HG02610 (cell line): ENCODE measurements at regions not wholly inside any gene's neighbourhood (a gene's known extent, or its start where the extent isn't known, plus 50 kb on each side); places are given as distances from the start of the nearest gene placed in this dataset.
"Not testable (repeated sequence)": the region's sequence is repeated elsewhere in the genome, so short reads cannot be mapped to it uniquely, and the experiment has no call there.

Experiments
- ATAC-seq: cut with Tn5 transposase; IDR thresholded peaks from one replicate; pipeline ENCODE4 v1.9.1; 2021; ENCODE audit warnings: mild to moderate bottlenecking, moderate library complexity; ENCODE audit not compliant: unreplicated experiment

DNA sequence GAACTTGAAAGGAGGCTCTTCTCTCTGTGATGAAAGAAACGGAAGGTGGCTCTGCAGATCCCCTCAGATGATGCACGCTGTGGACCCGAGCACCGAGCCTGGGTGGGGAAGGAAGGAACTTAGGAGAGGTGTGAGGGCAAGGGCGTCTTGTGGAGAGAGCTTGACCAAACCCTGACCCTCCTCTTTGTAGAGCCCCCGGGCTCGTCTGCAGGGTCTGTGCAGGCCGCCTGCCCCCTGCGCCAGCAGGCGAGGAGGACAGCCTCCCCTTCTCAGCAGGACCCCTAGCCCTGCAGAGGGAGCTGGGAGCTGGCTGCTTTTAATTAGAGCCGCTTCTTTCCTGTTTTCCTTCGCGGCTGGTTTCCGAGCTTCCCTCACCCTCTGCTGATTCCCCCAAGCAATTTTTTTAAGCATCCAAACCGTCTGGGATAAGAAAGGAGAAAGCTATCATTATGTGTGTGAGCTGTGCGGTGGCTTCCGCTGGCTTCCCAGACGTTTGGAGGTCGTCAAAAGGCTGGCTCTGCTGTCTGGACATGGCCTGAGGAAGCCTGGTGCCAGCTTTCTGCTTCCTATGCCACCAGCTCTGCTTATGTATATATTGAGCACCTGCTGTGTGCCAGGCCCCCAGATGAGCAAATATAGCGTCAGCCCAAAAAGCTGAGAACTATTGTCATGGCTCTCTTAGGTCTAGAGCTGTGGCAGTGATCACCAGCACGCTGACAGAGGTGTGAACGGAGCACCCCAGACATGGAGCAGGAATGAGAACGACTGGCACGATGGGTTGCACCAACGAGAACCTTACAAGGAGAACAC, 160.2 kb upstream of the IRF2BP2 start:
- no peak for ATAC-seq

DNA sequence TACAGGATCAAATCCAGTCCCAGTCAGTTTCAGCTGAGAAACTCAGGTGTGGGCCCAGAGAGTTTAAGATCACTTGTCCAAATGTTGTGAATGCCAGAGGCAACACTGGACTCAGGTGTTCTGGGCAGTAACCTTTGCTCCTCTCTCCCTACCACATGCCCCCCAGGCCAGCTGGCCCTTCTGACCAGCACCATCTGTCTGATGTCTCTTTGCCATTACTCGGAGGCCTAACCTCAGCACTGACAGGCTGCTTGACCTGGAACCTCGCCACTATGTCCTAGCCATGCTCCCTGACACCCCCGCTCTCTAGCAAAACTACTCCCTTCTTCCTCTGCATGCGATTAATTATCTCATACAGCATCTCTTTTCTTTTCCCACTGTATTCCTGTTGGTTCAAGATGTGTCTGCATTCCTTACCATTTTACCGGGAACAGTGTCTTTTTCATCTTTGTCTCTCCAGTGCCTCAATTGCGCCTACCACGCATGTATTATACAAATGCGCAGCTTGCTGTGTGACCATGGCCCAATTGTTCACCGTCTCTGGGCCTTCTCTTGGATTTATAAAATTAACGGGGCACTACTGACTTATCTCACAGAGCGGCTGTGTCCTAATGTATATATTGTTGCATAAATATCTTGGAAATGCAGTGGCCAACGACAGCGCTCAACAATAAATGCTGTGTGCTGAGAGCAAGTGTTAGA, 159.5 kb upstream of the IRF2BP2 start:
- no peak for ATAC-seq

DNA sequence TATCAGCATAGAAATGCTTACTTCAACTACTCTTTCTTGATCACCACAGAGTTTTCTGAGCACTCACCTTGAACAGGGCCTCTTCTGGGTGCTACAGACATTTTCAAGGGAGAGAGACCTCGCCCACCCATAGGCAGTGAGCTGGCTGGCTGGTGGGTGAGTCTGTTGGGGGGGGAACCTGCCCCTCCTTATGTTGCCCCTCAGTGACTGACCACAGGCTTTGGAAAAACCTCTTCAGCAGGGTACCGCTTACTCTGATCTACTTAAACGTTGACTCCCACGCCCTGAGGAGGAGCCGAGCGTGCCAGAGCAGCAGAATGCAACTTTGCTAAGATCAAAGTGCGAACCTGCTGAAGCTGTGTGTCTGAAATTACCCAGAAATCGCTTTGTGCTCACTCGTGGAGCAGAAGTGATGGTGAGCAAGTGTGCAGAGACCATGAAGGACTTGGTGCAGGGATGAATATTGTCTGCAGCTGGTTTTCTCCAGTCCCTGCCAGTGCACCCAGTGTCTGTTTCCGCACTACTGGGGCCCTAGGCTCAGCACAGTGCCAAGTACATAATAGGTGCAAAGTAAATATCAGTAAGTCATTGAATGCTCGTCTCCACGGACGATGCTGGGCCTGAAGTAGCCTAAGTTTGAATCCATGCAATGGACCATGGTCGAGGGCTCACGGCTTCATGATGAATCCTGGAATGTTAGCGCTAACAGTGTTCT, 158.7 kb upstream of the IRF2BP2 start:
- ATAC-seq: no peak

DNA sequence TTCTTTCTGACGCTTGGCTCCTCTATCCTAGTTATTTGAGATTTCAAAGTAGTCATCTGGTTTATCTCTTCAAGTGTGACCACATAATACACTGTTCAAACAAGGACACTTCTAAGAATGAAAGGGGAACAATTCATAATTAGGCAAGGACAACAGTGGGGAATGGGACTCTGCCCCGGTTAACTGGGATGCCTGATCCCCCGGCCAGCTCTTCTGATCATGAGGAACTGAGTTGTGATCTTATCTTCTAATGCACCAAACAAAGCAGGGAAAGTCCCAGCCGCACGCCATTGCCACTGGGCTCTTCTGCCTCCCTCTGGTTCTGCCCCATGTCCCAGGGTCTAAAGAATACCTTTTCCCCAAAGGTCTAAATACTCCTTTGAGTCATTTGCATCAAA, 158.2 kb upstream of the IRF2BP2 start:
- no peak for ATAC-seq

DNA sequence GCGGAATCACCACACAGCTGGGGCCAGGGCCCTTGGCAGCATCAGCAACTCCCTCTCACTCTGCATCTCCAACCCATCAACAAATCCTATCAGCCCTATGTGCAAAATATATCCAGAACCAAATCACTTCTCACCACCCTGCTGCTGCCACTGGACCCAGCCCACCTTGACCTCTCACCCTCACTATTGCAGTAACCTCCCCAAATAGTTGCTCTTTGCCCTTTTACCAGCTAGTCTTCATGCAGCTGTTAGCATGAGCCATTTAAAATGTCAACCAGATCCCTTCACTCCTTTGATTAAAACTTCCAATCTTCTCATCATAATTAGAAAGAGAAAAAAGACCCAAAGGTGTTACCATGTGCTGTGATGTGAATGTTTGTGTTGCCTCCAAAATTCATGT, 155.7 kb upstream of the IRF2BP2 start:
- no peak for ATAC-seq

DNA sequence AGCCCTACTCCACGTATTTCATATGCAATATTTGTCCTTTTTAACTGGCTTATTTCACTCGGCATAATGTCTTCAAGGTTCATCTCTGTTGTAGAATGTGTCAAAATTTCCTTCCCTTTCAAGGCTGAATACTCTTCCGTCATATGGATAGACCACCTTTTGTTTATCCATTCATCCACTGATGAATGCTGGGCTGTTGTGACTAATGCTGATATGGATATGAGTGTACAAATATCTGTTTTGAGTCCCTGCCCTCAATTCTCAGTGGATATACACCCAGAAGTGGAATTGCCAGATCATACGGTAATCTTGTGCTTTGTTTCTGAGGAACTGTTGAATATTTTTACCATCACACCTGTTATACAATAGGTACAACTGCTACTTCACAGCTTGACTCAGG, 155.2 kb upstream of the IRF2BP2 start:
- no peak for ATAC-seq

DNA sequence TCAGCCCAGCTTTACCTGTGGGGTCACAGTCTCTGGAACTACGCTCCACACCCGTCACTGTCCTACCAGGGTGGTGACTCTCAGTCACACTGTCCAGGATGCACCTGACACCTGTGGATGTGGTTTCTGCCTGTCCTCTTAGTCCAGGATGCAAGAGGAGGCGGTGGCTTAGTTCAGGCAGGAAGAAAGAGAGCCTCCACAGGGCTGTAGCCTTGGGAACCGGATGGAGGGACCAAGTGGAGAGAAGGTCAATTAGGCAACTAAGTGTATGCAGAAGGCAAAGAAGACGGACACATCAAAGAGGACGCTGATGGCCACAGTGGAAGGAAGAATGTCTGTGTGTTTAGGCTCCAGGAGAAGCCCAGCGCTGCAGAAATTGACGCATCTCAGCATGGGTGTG, 153.9 kb upstream of the IRF2BP2 start:
- ATAC-seq: no peak

DNA sequence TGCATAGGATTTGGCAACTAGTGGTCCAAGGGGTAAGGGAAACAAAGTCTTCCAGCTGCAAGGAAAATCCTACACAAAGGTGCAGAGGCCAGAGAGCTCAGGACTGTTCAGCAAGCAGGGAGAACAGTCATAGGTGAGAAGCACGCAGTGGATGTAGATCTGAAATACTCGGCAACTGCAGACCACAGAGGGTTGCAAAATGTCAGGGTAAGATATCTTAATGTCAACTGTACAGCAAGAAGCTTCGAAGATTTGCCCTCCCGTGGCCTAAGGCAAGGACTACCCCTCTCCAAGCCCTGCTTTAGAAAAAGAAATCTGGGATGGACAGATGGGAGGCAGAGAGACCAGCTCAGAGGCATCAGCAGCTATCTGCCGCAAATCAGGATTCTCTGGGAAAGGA, 153.4 kb upstream of the IRF2BP2 start:
- ATAC-seq: no peak

DNA sequence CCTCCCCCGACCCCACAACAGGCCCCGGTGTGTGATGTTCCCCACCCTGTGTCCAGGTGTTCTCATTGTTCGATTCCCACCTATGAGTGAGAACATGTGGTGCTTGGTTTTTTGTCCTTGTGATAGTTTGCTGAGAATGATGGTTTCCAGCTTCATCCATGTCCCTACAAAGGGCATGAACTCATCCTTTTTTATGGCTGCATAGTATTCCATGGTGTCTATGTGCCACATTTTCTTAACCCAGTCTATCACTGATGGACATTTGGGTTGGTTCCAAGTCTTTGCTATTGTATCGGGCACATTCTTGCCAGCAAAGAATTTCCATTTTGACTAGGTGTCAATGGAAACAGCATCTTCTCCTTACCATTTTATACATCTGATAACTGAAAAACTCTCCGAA, 152.1 kb upstream of the IRF2BP2 start:
- not testable (repeated sequence) for ATAC-seq

DNA sequence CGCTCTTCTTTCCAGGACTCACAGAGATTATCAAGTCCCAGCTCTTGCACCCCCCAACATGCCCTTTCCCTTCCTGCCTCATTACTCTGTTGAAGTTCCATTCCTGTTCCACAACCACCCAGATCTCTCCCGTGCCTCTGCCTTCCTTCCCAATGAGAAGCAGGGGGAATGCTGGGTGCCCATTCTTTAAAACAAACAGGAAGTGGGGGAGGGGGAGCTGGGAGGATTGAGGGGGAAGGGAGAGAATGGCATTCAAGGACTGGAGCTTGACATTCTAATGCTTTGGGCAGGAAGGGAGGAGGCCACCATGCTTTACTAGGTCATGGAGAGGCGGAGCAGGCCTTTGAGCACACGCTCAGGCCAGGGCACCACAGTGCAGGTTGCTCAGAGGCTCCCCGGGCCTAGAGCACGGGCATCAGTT, 150.3 kb upstream of the IRF2BP2 start:
- ATAC-seq: no peak

DNA sequence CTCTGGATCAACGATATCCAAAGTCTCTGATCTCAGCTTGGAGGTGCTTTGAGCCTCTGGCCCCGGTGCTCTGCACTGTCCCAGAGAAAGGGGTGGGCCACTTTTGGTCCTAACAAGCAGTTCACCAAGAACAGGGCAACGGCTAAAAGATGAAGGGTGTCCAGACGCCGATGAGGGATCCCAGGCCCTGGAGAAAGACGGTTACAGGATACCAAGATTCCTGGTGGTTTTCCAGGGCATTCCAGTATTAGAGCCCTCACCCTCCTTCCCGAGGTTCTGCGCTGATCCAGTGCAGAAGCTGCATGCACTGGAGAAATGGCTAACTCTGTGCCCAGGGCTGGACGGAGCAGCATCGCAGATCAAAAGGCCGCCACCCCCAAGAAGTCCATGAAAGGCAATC, 149.9 kb upstream of the IRF2BP2 start:
- ATAC-seq: no peak

DNA sequence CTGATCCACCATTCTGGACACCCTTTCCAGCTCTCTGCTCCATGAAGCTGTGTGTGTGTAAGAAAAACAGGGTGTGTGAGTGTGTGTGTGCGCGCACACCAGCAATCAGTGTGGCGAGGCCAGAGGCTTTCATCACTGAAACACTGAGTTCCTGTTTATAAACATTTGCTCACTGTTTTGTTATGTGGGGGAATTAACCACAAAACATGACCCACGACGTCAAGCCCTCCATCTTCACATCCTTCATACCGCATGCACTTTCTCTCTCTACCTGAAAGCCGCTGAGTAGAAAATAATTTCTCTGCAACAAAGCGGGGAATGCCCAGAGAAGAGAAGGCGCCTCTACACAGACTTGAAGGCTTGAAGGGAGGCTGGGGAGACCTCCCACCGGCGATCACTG, 148.9 kb upstream of the IRF2BP2 start:
- ATAC-seq: no peak

DNA sequence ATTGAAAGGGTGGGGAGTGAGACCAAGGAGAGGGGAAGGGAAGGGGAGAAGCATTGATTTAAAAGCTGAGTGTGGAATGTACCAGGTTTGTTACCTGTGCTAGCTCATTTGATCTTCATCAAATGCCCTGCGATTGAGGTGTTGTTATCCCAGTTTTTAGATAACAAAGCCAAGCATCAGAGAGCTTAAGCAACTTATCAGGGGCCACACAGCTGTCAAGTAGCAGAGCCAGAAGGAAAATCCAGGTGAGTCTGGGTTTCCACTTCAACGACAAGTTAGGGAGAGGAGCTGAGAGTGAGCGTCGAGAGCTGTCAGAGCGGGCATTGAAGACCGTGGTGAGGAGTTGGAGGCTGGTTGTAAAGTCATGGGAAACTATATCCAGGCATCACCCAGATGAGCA, 146.9 kb upstream of the IRF2BP2 start:
- ATAC-seq: no peak

DNA sequence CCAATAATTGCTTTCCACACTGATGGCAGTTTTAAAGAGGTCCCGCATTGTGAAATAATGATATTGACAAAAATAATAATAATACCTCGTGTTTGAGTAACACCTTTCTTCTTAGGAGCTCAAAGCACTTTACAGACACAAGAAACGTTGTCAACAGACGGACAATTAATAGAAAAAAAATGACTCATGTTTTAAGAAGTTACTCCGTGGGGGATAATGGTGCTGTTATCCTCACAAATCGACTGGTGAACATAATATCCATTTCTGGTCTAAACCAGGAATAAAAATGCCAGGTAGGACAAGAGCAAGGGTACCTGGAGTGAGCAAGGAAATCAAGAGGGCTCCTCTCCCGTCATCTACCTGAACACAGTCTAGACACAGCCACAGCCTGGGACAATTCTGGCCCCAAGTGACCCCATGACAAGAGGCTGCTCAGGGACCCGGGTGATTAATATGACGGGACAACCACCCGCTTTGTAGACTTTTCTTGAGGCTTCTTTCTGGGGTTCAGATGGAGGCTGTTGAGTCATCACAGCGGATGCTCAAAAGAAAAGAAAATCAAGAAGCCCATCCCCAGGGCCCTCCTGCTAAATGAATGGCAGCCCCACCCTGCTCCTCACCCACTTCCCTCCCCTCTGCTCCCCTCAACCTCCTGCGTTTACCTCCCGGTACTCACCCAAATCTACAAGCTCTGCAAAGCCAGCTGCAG, 146.2 kb upstream of the IRF2BP2 start:
- ATAC-seq: no peak

DNA sequence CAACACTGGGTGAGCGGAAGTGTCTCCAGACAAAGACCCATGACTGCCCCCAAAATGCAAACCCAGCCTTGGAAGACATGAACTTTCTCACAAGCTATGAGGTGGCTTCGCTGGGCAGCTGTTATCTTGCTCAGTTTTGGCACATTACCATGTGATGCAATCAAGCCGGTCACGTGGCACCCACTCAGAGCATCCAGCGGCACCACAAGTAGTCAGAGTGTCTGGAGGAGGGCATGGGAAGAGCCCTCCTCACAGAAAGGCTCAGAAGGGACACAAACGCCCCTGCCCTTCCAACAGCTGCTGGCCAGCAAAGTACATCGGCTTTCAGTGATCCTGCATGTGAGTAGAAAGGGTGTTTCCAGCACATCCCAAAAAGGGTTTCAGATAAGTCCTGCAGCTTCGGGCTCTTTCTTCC, 145.5 kb upstream of the IRF2BP2 start:
- ATAC-seq: no peak

DNA sequence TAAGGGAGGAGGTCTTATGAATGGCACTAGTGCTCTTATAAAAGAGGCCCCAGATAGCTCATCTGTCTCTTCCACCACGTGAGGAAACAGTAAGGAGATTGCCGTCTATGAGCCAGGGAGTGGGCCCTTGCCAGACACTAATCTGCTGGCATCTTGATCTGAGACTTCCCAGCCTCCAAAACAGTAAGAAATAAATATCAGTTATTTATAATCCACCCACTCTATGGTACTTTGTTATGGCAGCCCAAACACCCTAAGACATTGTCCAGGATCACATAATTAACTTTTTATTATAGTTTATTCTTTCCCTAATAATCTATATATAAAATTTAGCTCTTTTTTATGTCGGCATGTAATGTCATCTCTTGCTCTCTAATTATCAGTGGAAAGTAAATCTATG, 144.0 kb upstream of the IRF2BP2 start:
- ATAC-seq: no peak

DNA sequence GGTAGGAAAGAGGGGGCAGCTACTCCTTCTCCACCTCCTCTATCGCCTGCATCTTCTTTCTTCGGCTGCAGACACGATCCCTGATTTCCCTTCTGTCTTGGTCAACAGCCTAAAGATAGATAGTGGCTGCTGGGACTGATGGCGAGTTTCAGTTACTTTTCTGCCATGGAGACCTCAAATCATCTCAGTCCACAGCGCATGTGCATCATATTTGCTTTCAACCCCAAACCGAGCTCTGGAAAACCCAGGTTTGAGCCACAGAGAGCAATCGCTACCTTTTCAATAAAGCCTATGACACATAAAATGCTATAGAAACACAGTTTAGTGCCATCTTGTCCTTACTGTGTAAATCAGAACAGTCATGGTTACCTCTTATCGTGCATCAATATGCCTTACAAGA, 142.9 kb upstream of the IRF2BP2 start:
- no peak for ATAC-seq

DNA sequence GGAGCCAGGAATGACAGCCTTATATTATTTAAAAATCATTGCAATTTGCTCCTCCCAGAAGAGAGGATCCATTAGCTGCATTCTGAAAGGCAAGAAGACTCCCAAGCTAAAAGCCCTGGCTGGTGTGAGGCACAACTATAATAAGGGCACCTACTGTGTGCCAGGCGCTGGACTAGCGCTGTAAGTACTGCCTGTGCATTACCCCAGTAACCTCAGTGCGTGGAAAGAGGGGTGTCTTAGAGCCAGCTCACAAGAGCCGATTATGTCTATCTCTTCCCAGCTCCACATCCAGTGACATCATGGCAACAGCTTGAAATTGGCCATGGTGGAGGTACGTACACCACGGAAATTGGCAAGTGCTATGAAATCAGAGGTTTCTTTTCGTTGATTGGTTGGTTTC, 141.7 kb upstream of the IRF2BP2 start:
- no peak for ATAC-seq

DNA sequence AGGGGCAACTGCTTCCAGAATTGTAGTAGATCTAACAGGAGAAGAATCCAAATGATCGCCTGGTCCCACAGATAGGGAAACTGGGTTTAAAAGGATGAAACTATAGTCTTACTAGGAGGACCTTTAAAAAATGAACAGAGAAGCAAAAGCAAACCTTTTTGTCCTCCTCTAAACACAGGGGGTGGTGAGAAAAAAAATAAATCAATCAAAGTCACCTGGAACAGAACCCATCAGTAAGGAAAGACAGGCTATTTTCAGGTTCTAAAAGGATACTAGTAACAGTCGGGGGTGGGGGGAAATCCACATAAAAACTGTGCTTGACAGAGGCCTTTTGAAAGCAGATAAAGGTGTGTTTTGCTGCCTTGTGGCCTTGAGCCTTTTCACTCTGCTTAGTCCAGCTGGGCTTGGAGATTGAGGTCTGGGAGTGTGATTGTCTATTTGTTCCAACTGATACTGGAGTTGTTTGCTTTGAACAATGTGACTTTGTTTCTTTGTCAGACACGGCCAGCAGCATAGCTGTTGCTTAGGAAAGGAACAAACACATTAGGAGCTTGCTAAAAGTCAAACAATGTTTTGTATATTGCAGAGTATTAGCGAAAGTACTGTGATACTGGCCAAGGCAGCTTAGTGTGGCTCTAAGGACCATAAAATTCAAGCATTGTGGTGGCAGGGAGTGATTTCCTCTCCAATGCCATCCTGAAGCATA, 141.1 kb upstream of the IRF2BP2 start:
- ATAC-seq: no peak

DNA sequence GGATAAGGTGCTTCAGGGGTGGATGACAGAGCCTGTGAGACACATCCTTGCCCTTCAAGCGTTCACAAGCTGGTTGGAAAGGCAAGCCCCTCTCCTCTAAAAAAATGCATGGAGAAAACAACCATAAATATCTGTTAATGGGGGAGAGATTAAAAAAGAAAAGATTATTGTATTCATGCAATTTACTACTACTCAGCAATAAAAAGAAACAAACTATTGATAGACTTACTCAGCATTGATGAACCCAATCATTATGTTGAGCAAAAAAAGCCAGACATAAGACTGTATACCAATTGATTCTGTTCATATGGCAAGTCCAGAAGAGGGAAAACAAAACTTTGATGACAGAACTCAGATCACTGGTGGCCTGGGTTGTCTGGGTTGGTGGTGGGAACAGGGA, 138.7 kb upstream of the IRF2BP2 start:
- ATAC-seq: no peak

DNA sequence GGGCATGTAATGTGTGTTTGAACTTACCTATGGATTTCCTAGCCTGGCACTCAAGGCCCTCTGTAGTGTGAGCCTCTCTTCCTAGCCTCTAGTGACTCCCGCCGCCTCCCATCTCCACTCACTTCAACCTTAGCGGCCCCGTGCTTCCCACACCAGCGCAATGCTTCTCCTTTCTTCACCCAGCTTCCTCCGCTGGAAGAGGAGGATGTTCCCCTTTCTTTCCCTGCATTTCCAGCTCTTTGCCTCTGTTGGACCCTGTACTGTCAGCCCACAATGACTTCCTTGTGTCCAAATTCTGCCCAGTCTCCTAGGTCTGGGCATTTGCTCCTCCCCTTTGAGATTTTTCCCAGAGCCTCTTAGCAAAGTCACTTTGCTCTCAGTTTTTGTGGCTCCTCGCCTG, 138.1 kb upstream of the IRF2BP2 start:
- no peak for ATAC-seq
